OCI-LY3 (cell line): ENCODE measurements at regions not wholly inside any gene's neighbourhood (a gene's known extent, or its start where the extent isn't known, plus 50 kb on each side); places are given as distances from the start of the nearest gene placed in this dataset.

Experiments
- H2AFZ ChIP-seq: fragments of 200-600, 300-600 bp; shearing (Covaris generic); 2 replicates; pipeline ENCODE4 v1.6.0; 2014; ENCODE audit warnings: antibody characterized with exemption, low read depth, low read length
- H3K27ac ChIP-seq: fragments of 200-600, 300-600 bp; sonication (generic); 2 replicates; pipeline ENCODE4 v1.5.1; 2014; ENCODE audit warnings: mild to moderate bottlenecking, low read length, moderate library complexity, mixed read lengths
- H3K27me3 ChIP-seq: fragments of 200-600, 300-600 bp; sonication (generic); 2 replicates; pipeline ENCODE4 v1.6.1; 2014; ENCODE audit warnings: low read depth, low read length, mixed read lengths
- H3K36me3 ChIP-seq: fragments of 200-600, 300-600 bp; sonication (generic); replicated peaks from 2 replicates; pipeline ENCODE3; 2014; ENCODE audit warnings: low read depth, low read length, mixed read lengths
- H3K4me1 ChIP-seq: fragments of 300-600, 200-600 bp; sonication (generic); 2 replicates; pipeline ENCODE4 v1.6.1; 2014; ENCODE audit warnings: low read length, mixed read lengths
- H3K4me2 ChIP-seq: fragments of 200-600, 300-600 bp; sonication (generic); 2 replicates; pipeline ENCODE4 v1.6.1; 2014; ENCODE audit warnings: low read length, mixed read lengths
- H3K4me3 ChIP-seq: fragments of 300-600, 200-600 bp; sonication (generic); 2 replicates; pipeline ENCODE4 v1.5.1; 2014; ENCODE audit warnings: antibody characterized with exemption, mild to moderate bottlenecking, low read length, moderate library complexity
- H3K79me2 ChIP-seq: fragments of 300-600, 200-600 bp; shearing (Covaris generic); 2 replicates; pipeline ENCODE4 v1.6.1; 2014; ENCODE audit warnings: mild to moderate bottlenecking, low read length, mixed read lengths
- H3K9ac ChIP-seq: fragments of 300-600, 200-600 bp; shearing (Covaris generic); 2 replicates; pipeline ENCODE4 v1.6.0; 2014; ENCODE audit warnings: mild to moderate bottlenecking, low read length, moderate library complexity
- H3K9me3 ChIP-seq: fragments of 200-600, 300-600 bp; shearing (Covaris generic); 2 replicates; pipeline ENCODE4 v1.6.1; 2014; ENCODE audit warnings: low read length, mixed read lengths; ENCODE audit not compliant: insufficient read depth
- H4K20me1 ChIP-seq: fragments of 200-600, 300-600 bp; sonication (generic); 2 replicates; pipeline ENCODE4 v1.6.1; 2016; ENCODE audit warnings: low read length, mixed read lengths; ENCODE audit not compliant: insufficient read depth
- EZH2phosphoT487 ChIP-seq: fragments of 200-600 bp; shearing (Covaris generic); IDR thresholded peaks from 2 replicates; pipeline ENCODE4 v1.6.1; 2018; ENCODE audit warnings: antibody characterized with exemption, mixed run types, low read depth
- TF ChIP-seq, protein P1 (sequence below): fragments of 200-600, 300-600 bp; sonication (generic); IDR thresholded peaks from 2 replicates; pipeline ENCODE4 v1.5.1; 2014; ENCODE audit warnings: antibody characterized with exemption, low read length, low read depth

DNA sequence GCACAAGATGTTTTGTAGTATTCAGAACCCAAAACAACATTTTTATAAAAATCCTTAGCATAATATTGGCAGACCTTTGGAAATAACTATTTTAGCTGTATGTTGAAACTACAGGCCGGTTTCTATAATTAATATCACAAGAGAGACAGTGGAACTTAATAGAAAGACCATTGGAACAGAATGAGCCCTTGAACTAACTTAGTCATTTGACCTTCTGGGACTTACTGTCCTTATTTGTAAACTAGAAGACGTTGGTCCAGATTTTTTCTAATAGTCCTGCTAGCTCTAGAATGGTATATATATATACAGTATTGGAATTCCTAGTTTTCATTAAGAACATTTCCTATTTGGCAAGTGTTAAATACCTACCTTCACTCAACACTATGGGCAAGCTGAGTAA is 69.5 kb upstream of the ALDH1A1 start:
- no peak overlapping the region for H3K4me3 ChIP-seq
- H4K20me1 ChIP-seq = no peaks in the 10 kb centered on the region
- H3K36me3 ChIP-seq = no peaks in the 10 kb centered on the region
- H3K27me3 ChIP-seq = peaks cover 9% of the 10 kb centered on the region
- 0 out of 2 replicates have a peak overlapping the region, but pooled peaks have one; percentile 30 for H3K4me2 ChIP-seq
- H3K4me1 ChIP-seq = no peaks in the 10 kb centered on the region
- no peaks in the 10 kb centered on the region for H3K9me3 ChIP-seq
- H3K9ac ChIP-seq = no peak overlapping the region
- H3K79me2 ChIP-seq = no peaks in the 10 kb centered on the region
- H2AFZ ChIP-seq = peak overlapping the region; percentile 36; the same call in 1 of the 2 replicates
- TF ChIP-seq EZH2phosphoT487 = no peak
- TF ChIP-seq, protein P1, sequence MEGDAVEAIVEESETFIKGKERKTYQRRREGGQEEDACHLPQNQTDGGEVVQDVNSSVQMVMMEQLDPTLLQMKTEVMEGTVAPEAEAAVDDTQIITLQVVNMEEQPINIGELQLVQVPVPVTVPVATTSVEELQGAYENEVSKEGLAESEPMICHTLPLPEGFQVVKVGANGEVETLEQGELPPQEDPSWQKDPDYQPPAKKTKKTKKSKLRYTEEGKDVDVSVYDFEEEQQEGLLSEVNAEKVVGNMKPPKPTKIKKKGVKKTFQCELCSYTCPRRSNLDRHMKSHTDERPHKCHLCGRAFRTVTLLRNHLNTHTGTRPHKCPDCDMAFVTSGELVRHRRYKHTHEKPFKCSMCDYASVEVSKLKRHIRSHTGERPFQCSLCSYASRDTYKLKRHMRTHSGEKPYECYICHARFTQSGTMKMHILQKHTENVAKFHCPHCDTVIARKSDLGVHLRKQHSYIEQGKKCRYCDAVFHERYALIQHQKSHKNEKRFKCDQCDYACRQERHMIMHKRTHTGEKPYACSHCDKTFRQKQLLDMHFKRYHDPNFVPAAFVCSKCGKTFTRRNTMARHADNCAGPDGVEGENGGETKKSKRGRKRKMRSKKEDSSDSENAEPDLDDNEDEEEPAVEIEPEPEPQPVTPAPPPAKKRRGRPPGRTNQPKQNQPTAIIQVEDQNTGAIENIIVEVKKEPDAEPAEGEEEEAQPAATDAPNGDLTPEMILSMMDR = no peak
- no peak overlapping the region for H3K27ac ChIP-seq

- H2AFZ ChIP-seq = no peak overlapping the region
- H3K79me2 ChIP-seq = no peaks in the 10 kb centered on the region
- no peak overlapping the region for H3K9ac ChIP-seq
Measured at GRCh38 chr9:73020877-73021276, 68.0 kb upstream of the ALDH1A1 start.

GRCh38 chr9:73014011-73014410 is 61.2 kb upstream of the ALDH1A1 start:
- Histone ChIP-seq H3K4me3 (no peak overlapping the region), H2AFZ (no peak overlapping the region), H3K9me3 (no peaks in the 10 kb centered on the region), H3K4me2 (no peak overlapping the region), H3K4me1 (no peaks in the 10 kb centered on the region), H3K36me3 (no peaks in the 10 kb centered on the region), H3K9ac (no peak overlapping the region), H3K27ac (no peak overlapping the region), H3K27me3 (peaks cover 26% of the 10 kb centered on the region), H3K79me2 (no peaks in the 10 kb centered on the region), H4K20me1 (no peaks in the 10 kb centered on the region)
- TF ChIP-seq EZH2phosphoT487 = no peak
- TF ChIP-seq, protein P1 = no peak

More at GRCh38 chr9:73020877-73021276, 68.0 kb upstream of the ALDH1A1 start:
- H3K9me3 ChIP-seq = no peaks in the 10 kb centered on the region
- no peak overlapping the region for H3K4me2 ChIP-seq
- H3K27ac ChIP-seq = no peak overlapping the region
- H3K27me3 ChIP-seq = peaks cover 14% of the 10 kb centered on the region
- TF ChIP-seq EZH2phosphoT487 = no peak
- TF ChIP-seq, protein P1 = no peak
- no peaks in the 10 kb centered on the region for H3K36me3 ChIP-seq
- H4K20me1 ChIP-seq = no peaks in the 10 kb centered on the region
- H3K4me1 ChIP-seq = no peaks in the 10 kb centered on the region
- H3K4me3 ChIP-seq = no peak overlapping the region

DNA sequence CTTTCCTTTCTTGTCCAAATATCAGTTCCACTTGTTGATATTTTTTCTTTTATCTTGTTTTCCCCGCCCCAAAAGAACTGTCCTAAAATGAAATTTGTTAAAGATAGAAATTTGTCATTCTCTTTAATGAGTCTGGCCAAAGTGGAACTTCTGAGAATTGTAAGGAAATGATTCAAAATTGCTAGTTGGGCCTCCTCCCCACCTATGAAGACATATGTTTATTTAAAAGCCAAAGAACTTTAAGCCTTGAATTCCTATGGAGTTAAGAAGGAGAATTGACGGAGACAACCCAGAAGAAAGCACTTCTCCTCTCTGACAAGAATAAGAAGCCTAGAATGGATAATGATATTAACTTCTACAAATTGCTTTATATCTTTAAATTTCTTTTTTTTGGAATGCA is 59.1 kb upstream of the ALDH1A1 start:
- H4K20me1 ChIP-seq = no peaks in the 10 kb centered on the region
- TF ChIP-seq EZH2phosphoT487 = no peak
- TF ChIP-seq, protein P1 = no peak
- H3K79me2 ChIP-seq = no peaks in the 10 kb centered on the region
- no peak overlapping the region for H2AFZ ChIP-seq
- no peaks in the 10 kb centered on the region for H3K36me3 ChIP-seq
- H3K9me3 ChIP-seq = no peaks in the 10 kb centered on the region
- H3K4me3 ChIP-seq = no peak overlapping the region
- no peaks in the 10 kb centered on the region for H3K4me1 ChIP-seq
- H3K27me3 ChIP-seq = peaks cover 20% of the 10 kb centered on the region
- H3K9ac ChIP-seq = no peak overlapping the region
- no peak overlapping the region for H3K4me2 ChIP-seq
- H3K27ac ChIP-seq = no peak overlapping the region
